ENCODE measurements at regions not wholly inside any gene's neighbourhood (a gene's known extent, or its start where the extent isn't known, plus 50 kb on each side); places are given as distances from the start of the nearest gene placed in this dataset.

- Histone ChIP-seq H3K9me2 (replicated peaks; ENCODE audit: insufficient read depth) (no peaks in the 10 kb centered on the region), H3K36me3 (replicated peaks; ENCODE audit: insufficient read depth, low read depth) (no peaks in the 10 kb centered on the region), H2AFZ (no peak overlapping the region), H3K4me3 (no peak overlapping the region), H3K27me3 (no peaks in the 10 kb centered on the region), H3K27ac (no peak overlapping the region), H3K9me3 (ENCODE audit: low read depth) (no peaks in the 10 kb centered on the region), H3K4me2 (no peak overlapping the region), H3K4me1 (ENCODE audit: insufficient read depth) (no peaks in the 10 kb centered on the region), H3K79me2 (no peaks in the 10 kb centered on the region), H4K20me1 (ENCODE audit: insufficient read depth, poor library complexity, severe bottlenecking) (no peaks in the 10 kb centered on the region)
- no peak for TF ChIP-seq EZH2phosphoT487 (IDR thresholded peaks at IDR 0.05; ENCODE audit: low read depth, severe bottlenecking, unreplicated experiment)
- no peak for TF ChIP-seq EZH2 (IDR thresholded peaks at IDR 0.05; ENCODE audit: borderline replicate concordance)
- no peak for TF ChIP-seq CTCF (IDR thresholded peaks at IDR 0.05; ENCODE audit: poor library complexity)
- no peak for DNase-seq (ENCODE audit: low spot score)
- 85% methylated on average over 13 of the region's 13 CpGs for WGBS (ENCODE audit: low lambda C conversion rate, missing lambda C conversion rate)
Observed at GRCh38 chr7:155962191-155962967, 150.1 kb upstream of the SHH start.

- Histone ChIP-seq H3K27ac (no peak overlapping the region), H3K9me2 (replicated peaks; ENCODE audit: insufficient read depth) (no peaks in the 10 kb centered on the region), H3K27me3 (no peaks in the 10 kb centered on the region), H2AFZ (no peak overlapping the region), H3K9me3 (ENCODE audit: low read depth) (no peaks in the 10 kb centered on the region), H3K79me2 (no peaks in the 10 kb centered on the region), H4K20me1 (ENCODE audit: insufficient read depth, poor library complexity, severe bottlenecking) (no peaks in the 10 kb centered on the region), H3K36me3 (replicated peaks; ENCODE audit: insufficient read depth, low read depth) (no peaks in the 10 kb centered on the region), H3K4me1 (ENCODE audit: insufficient read depth) (no peaks in the 10 kb centered on the region), H3K4me3 (no peak overlapping the region), H3K4me2 (no peak overlapping the region)
- WGBS (ENCODE audit: low lambda C conversion rate, missing lambda C conversion rate), result 77% methylated on average over 25 of the region's 25 CpGs
- no peak for DNase-seq (ENCODE audit: low spot score)
- TF ChIP-seq EZH2 (IDR thresholded peaks at IDR 0.05; ENCODE audit: borderline replicate concordance), result no peak
- TF ChIP-seq EZH2phosphoT487 (IDR thresholded peaks at IDR 0.05; ENCODE audit: low read depth, severe bottlenecking, unreplicated experiment), result no peak
- TF ChIP-seq CTCF (IDR thresholded peaks at IDR 0.05; ENCODE audit: poor library complexity), result no peak
Observed at GRCh38 chr7:155961241-155962190, 149.3 kb upstream of the SHH start.

- Histone ChIP-seq H4K20me1 (ENCODE audit: insufficient read depth, poor library complexity, severe bottlenecking) (no peaks in the 10 kb centered on the region), H3K4me1 (ENCODE audit: insufficient read depth) (no peaks in the 10 kb centered on the region), H3K36me3 (replicated peaks; ENCODE audit: insufficient read depth, low read depth) (no peaks in the 10 kb centered on the region), H3K4me3 (no peak overlapping the region), H3K9me3 (ENCODE audit: low read depth) (no peaks in the 10 kb centered on the region), H2AFZ (no peak overlapping the region), H3K27me3 (no peaks in the 10 kb centered on the region), H3K79me2 (no peaks in the 10 kb centered on the region), H3K4me2 (no peak overlapping the region), H3K27ac (no peak overlapping the region), H3K9me2 (replicated peaks; ENCODE audit: insufficient read depth) (no peaks in the 10 kb centered on the region)
- 84% methylated on average over 13 of the region's 13 CpGs for WGBS (ENCODE audit: low lambda C conversion rate, missing lambda C conversion rate)
- no peak for TF ChIP-seq EZH2phosphoT487 (IDR thresholded peaks at IDR 0.05; ENCODE audit: low read depth, severe bottlenecking, unreplicated experiment)
- no peak for TF ChIP-seq CTCF (IDR thresholded peaks at IDR 0.05; ENCODE audit: poor library complexity)
- TF ChIP-seq EZH2 (IDR thresholded peaks at IDR 0.05; ENCODE audit: borderline replicate concordance), result no peak
- DNase-seq (ENCODE audit: low spot score), result no peak
Observed at GRCh38 chr7:155959894-155960293, 147.6 kb upstream of the SHH start.

Measured in hepatocyte (in vitro differentiated cells).